Choroid plexus epithelial cell (primary cell): ENCODE measurements at regions not wholly inside any gene's neighbourhood (a gene's known extent, or its start where the extent isn't known, plus 50 kb on each side); places are given as distances from the start of the nearest gene placed in this dataset.

ENCODE experiments used
- DNase-seq: peaks from one replicate; pipeline ENCODE4 v3.0.0-alpha.2; 2010; ENCODE audit warnings: low read depth
- H3K4me3 ChIP-seq: 2 replicates; pipeline ENCODE4 v1.5.1; 2011; ENCODE audit warnings: low read depth, mild to moderate bottlenecking, control low read depth, low read length, moderate library complexity
- TF ChIP-seq, protein P1 (sequence below): conservative IDR thresholded peaks from 2 replicates; pipeline ENCODE4 v1.5.1; 2011; ENCODE audit warnings: low read depth, mild to moderate bottlenecking, control low read depth, inconsistent platforms, low read length, moderate library complexity

GRCh38 chr21:15197696-15198095 lies 132.9 kb upstream of the NRIP1 start:
- TF ChIP-seq, protein P1, sequence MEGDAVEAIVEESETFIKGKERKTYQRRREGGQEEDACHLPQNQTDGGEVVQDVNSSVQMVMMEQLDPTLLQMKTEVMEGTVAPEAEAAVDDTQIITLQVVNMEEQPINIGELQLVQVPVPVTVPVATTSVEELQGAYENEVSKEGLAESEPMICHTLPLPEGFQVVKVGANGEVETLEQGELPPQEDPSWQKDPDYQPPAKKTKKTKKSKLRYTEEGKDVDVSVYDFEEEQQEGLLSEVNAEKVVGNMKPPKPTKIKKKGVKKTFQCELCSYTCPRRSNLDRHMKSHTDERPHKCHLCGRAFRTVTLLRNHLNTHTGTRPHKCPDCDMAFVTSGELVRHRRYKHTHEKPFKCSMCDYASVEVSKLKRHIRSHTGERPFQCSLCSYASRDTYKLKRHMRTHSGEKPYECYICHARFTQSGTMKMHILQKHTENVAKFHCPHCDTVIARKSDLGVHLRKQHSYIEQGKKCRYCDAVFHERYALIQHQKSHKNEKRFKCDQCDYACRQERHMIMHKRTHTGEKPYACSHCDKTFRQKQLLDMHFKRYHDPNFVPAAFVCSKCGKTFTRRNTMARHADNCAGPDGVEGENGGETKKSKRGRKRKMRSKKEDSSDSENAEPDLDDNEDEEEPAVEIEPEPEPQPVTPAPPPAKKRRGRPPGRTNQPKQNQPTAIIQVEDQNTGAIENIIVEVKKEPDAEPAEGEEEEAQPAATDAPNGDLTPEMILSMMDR, result no peak
- no peak overlapping the region for H3K4me3 ChIP-seq
- DNase-seq, result no peak

GRCh38 chr21:15199414-15200383 lies 134.9 kb upstream of the NRIP1 start:
- TF ChIP-seq, protein P1, result no peak
- no peak for DNase-seq
- no peak overlapping the region for H3K4me3 ChIP-seq

- TF ChIP-seq, protein P1, result no peak
- no peak for DNase-seq
- no peak overlapping the region for H3K4me3 ChIP-seq
Observed at GRCh38 chr21:15203740-15204139, 138.9 kb upstream of the NRIP1 start.

DNA sequence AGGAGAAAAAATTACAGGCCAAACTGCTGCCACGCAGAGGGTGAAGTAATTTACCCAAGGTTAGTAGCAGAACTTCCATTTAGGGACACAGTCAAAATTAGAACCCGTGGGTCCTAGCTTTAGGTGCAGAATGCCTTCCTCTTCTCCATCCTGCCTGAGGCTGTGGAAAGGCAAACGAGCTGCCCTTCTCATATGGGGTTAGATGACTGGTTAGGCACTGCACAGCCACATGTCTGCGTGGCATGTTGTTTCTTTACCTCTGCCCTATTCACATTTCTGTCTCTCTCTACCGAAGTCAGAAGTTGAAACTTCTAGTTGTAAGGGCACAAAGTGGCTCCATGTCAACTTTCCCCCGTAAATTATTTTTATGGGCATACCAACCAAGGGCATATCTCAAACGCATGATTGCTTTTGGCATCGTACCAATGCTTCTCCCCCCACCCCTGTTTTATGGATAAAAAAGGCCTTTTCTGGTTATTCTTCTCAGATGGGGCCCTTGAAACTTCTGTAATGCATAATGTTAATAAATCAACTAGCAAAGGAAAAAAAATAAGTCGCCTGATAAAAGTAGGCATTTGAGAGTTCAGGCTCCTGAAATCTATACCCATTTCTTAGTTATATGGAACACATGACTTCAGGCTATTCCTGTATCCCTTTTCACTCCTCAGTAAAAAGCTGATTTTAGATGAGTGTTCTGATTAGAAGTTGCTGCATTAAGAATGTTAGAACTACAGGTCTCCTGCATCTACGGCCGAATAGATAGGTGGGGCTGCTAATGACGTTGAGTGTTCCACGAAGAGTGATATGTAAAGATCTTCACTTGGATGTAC lies 139.6 kb upstream of the NRIP1 start:
- TF ChIP-seq, protein P1, result no peak
- no peak overlapping the region for H3K4me3 ChIP-seq
- DNase-seq, result no peak

DNA sequence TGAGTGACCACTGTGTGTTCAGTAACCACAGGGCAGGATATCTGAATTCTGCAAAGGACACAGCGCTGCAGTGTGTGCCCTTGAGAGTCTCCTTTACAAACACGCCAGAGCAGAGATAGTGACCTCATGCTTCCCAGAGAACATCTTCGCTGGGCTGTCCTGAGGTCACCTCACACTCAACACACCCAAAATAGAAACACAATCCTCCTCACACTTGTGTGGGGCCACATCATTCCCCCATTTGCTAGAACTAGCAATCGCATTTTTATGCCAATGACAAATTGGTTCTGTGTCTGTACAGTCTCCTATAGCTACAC lies 140.1 kb upstream of the NRIP1 start:
- TF ChIP-seq, protein P1, result no peak
- DNase-seq, result no peak
- no peak overlapping the region for H3K4me3 ChIP-seq

GRCh38 chr21:15206514-15206913 lies 141.7 kb upstream of the NRIP1 start:
- no peak overlapping the region for H3K4me3 ChIP-seq
- DNase-seq, result no peak
- TF ChIP-seq, protein P1, result no peak

- TF ChIP-seq, protein P1, result no peak
- DNase-seq, result no peak
Observed at GRCh38 chr21:15207231-15207630, 142.4 kb upstream of the NRIP1 start.

More at GRCh38 chr21:15207231-15207630, 142.4 kb upstream of the NRIP1 start:
- H3K4me3 ChIP-seq, result no peak overlapping the region
